Sciatic nerve (tissue), 2 donors: ENCODE measurements at regions not wholly inside any gene's neighbourhood (a gene's known extent, or its start where the extent isn't known, plus 50 kb on each side); places are given as distances from the start of the nearest gene placed in this dataset.
"Not testable (repeated sequence)": the region's sequence is repeated elsewhere in the genome, so short reads cannot be mapped to it uniquely, and the experiment has no call there.

Experiments used
- ATAC-seq: fragments of 200-7000 bp; cut with Tn5 transposase; one replicate; pipeline ENCODE4 v1.9.1; 2020; ENCODE audit warnings: mild to moderate bottlenecking, moderate library complexity
- DNase-seq: peaks from one replicate; pipeline ENCODE4 v3.0.0-alpha.2; 2020; ENCODE audit warnings: low spot score
- intact Hi-C: fragments of 100-400 bp; cut with DNase I; formaldehyde crosslinking; loops from one replicate; pipeline ENCODE4 v1.14.2; 2022
- donor health status: DM: no; HTN: no; CAD: no.
- donor health status: DM: no; HTN: no; CAD: no.

GRCh38 chr10:20454331-20454730 lies 442.8 kb downstream of the NEBL start:
- intact Hi-C loops, result no loop called here
- DNase-seq, result no peak
- ATAC-seq, result no peak

DNA sequence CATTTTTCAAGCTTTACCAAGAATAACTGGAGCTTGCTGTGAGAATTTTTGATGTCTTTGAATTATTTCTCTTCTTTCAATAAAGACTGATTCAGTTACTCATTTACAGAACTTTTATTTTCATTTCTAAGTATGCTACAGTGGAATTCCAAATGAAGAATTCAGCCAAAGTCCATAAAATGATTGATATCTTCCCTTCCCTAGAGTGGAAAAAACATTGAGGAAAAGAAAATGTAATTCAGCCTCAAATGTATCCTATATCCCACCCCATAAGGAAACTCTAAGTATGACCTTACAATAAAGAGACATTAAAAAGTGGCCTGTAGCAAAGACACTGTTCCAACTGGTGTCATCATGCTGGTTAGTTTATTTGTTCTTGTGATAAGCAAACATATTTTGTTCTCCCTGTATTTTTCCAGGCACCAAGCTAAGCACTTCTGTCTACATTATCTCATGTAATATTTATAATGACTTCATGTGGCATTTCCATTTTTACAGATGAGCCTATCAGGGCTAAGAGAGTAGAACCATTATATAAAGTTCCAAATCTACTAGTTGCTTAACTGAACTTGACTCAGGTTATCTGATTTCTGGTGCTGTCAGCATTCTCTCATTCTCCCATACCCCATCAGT lies 450.4 kb downstream of the NEBL start:
- DNase-seq (no peak), ATAC-seq (no peak)
- intact Hi-C loops, result no loop called here

GRCh38 chr10:20443094-20443493 lies 454.0 kb downstream of the NEBL start:
- no peak for ATAC-seq
- DNase-seq, result no peak
- intact Hi-C loops, result no loop called here

DNA sequence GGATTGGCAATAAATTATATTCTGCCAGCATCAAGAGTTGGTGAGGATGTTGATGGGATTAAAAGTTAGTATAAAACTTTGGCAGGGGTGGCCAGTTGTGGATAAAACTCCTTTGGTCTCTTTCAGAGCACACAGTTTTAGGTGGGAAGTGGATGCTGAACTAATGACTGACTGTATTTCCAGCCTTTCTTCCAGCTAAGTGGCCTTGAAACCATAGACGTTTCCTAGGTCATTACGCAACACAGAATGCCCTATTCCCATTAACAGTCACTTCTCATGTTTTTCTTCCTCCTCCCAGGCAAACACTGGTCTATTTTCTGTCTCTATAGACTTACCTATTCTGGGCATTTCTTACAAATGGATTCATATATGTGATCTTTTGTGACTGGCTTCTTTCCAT lies 467.4 kb downstream of the NEBL start:
- intact Hi-C loops, result no loop called here
- no peak for DNase-seq
- ATAC-seq, result no peak

GRCh38 chr10:20427821-20428220 lies 469.3 kb downstream of the NEBL start:
- ATAC-seq (no peak), DNase-seq (no peak)
- intact Hi-C loops, result no loop called here

GRCh38 chr10:20418286-20418685 lies 478.8 kb downstream of the NEBL start:
- ATAC-seq (no peak), DNase-seq (no peak)
- intact Hi-C loops, result no loop called here

DNA sequence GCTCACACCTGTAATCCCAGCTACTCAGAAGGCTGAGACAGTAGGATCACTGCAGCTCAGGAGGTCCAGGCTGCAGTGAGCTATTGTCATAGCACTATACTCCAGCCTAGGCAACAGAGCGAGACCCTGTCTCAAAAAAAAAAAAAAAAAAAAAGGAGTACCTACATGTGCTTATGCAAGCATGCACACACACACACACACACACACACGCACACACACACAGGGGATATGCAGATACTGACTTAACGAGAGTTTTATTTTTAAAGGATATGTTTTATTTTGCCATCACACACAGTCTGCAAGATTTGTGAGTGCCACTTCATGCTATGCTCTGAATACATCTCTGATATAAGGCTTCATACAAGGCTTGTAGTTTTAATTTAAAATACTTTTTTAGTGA lies 479.3 kb downstream of the NEBL start:
- ATAC-seq (no peak), DNase-seq (no peak)
- intact Hi-C loops, result no loop called here

DNA sequence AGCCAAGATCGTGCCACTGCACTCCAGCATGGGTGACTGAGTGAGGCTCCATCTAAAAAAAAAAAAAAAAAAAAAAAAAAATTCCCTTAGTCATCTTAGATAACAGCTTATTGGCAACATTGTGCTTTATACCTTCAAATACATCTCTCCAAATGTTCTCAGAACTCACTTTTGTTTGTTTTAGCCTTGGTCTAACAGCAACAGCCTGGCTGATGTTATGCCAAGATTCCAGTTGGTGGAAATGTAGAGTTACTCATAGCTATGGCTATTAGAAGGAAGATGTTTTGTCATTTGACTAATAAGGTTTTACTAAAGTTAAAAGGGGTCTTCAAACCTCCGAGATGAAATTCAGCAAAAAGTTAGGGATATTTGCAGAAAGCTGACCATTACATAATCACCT lies 481.4 kb downstream of the NEBL start:
- ATAC-seq (no peak), DNase-seq (no peak)
- intact Hi-C loops, result no loop called here

GRCh38 chr10:20407357-20407756 lies 489.8 kb downstream of the NEBL start:
- no peak for ATAC-seq
- no peak for DNase-seq
- intact Hi-C loops, result no loop called here

DNA sequence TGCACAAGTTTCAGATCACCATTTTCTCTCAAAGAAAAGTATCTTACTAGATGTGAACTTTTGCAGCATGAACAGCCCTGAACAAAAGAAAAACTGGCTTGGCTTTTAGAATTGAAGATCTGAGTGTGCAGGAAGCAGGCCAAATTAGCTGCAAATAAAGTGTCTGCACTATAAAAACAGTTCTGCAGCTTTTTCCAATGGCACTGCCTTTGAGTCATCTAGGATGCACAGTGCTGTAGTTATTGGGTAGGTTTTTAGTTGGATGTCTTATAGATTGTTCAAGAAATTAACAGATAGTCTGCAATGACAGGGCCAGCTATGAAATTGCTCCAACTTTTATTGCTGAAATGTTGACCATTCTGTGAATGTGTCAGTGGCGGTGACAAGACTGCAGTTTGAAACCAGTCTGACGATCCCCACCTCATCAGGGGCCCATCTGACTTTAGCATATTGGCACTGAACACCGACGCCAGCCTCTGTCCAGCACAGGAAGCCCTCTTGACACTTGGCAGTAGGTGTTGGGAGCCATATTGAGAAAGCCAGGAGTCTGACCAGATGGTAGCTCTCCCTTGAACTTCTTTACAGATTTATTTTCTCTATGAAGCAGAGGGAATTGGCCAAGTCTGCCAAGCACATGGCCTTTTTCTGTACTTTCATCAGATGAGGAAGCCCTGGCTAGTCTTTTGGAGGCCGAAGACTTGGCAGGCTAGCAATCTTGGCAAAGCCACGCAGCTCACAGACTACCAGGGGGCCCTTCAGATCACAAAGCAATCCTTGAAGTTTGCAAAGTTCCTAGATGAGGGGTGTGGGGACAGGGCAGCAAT lies 490.6 kb downstream of the NEBL start:
- ATAC-seq (no peak), DNase-seq (no peak)
- intact Hi-C loops, result no loop called here

- DNase-seq, result no peak
- ATAC-seq, result no peak
- intact Hi-C loops, result no loop called here
Measured at GRCh38 chr10:20405761-20406160, 491.4 kb downstream of the NEBL start.

DNA sequence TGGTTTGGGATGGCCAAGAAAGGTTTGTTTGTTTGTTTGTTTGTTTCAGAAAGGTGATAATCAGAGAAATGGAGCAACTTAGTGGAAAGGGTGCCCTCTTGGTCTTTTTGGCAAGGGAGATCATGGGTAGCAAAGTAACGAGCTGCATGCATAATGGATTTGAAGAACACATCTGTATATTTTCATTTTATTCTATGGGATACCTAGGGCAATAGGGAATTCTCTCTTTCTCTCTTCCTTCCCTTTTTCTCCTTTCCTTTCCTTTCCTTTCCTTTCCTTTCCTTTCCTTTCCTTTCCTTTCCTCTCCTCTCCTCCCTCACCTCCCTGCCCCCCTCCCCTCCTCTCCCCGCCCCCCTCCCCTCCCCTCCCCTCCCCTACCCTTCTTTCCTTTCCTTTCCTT lies 492.1 kb downstream of the NEBL start:
- no peak for ATAC-seq
- intact Hi-C loops, result no loop called here
- DNase-seq, result no peak

DNA sequence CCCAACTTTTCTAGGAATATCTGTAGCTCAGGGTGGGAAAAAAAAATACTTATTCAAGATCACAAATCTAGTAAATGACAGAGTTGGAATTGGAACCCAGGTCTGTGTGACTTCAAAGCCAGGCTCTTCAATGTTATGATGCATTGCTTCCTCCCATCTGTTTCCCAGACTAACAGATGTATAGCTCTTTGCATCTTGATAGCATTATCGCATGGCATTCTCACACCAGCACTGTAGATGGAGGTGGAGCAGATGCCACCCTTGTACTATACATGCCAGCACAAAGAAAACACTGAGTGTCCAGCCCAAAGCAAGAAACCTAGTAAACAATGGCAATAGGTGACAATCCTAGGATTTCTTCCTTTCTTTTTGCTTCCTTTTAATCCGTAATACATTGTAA lies 497.3 kb downstream of the NEBL start:
- no peak for ATAC-seq
- DNase-seq, result no peak
- intact Hi-C loops, result no loop called here

GRCh38 chr10:20396701-20397100 lies 500.4 kb downstream of the NEBL start:
- intact Hi-C loops, result no loop called here

GRCh38 chr10:20396205-20396604 lies 500.9 kb downstream of the NEBL start:
- intact Hi-C loops, result no loop called here

More at GRCh38 chr10:20396701-20397100, 500.4 kb downstream of the NEBL start:
- ATAC-seq (no peak), DNase-seq (no peak)

GRCh38 chr10:20391629-20392028 lies 505.5 kb downstream of the NEBL start:
- intact Hi-C loops, result no loop called here
- no peak for ATAC-seq
- no peak for DNase-seq

More at GRCh38 chr10:20396205-20396604, 500.9 kb downstream of the NEBL start:
- no peak for DNase-seq
- no peak for ATAC-seq

- ATAC-seq (no peak), DNase-seq (no peak)
- intact Hi-C loops, result no loop called here
Measured at GRCh38 chr10:20381761-20382160, 515.4 kb downstream of the NEBL start.

DNA sequence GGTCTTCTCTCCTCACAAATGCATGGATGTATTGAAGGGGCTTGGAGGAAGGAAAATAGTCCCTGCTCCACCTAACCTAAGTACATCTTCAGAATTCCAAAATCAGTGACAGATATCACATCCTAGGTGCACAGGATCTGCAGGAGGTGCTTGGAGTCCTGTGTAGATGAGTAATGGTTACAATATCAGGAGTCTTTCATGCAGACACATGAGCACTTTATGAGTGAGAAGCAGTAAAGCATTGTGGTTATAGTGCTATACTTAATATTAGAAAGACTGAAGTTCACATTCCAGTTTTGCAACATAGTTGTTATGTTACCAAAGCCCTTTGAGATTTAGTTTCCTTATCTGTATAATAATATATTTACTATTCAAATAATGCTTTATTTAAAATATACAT lies 516.7 kb downstream of the NEBL start:
- intact Hi-C loops, result no loop called here
- DNase-seq (no peak), ATAC-seq (no peak)

DNA sequence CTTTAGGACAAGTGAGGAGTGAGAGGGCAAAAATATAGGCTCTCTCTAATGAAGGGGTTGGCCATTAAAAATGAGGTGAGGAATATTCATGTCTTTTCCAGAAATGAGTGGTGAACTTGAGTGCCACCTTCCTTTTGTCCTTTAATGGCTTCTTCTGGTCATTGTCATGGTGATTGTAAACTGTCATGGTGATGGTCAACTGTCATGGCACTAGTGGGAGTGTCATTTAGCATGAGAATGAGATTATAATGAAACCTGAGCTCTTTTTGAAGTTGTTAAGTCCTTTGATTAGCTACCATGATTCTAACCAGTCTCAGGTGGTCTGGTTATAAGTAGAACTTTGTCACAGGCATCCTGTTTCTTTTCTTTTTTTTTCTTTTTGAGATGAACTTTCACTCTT lies 524.4 kb downstream of the NEBL start:
- intact Hi-C loops, result no loop called here
- DNase-seq (no peak), ATAC-seq (no peak)

DNA sequence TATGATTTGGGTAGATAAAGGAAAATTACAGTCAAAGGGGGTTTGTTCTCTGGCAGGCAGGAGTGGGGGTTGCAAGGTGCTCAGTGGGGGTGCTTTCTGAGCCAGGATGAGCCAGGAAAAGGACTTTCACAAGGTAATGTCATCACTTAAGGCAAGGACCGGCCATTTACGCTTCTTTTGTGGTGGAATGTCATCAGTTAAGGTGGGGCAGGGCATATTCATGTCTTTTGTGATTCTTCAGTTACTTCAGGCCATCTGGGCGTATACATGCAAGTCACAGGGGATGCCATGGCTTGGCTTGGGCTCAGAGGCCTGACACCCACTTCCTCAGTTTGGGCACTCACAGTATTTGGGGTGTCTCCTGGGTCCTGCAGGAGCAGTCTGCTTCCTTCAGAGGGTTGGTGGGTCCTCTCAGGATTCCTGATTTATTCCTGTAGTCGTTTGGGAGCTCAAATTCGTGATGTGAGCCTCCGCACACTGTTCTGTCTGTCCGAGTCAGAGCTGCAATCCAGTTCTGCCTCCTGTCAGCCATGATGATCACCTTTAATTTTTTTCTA lies 526.1 kb downstream of the NEBL start:
- ATAC-seq, intact Hi-C loops, DNase-seq: not testable (repeated sequence)
